Prostate gland (tissue), 2 donors: ENCODE measurements at regions not wholly inside any gene's neighbourhood (a gene's known extent, or its start where the extent isn't known, plus 50 kb on each side); places are given as distances from the start of the nearest gene placed in this dataset.

Source experiments
- DNase-seq: peaks from one replicate; pipeline ENCODE4 v3.0.0-alpha.2; 2019; ENCODE audit warnings: low spot score
- H3K27ac ChIP-seq, 2 donors: fragments of 200-600 bp; sonication (generic); 2 replicates each; pipeline ENCODE4 v1.5.1; 2017 to 2019
- H3K27me3 ChIP-seq: fragments of 200-600 bp; sonication (generic); replicated peaks from 2 replicates; pipeline ENCODE4 v1.5.1; 2019; ENCODE audit not compliant: insufficient read depth
- H3K36me3 ChIP-seq, 2 donors: fragments of 200-600 bp; sonication (generic); 1 replicate in 1 of 2; 2 replicates in 1 of 2; pipeline versions ENCODE4 v1.5.1 to v1.8.1; 2017 to 2019
- H3K4me1 ChIP-seq: fragments of 200-600 bp; sonication (generic); replicated peaks from 2 replicates; pipeline ENCODE4 v1.5.1; 2019
- H3K4me3 ChIP-seq, 2 donors: fragments of 200-600 bp; sonication (generic); 2 replicates each; pipeline ENCODE4 v1.5.1; 2017 to 2019
- H3K9me3 ChIP-seq: fragments of 200-600 bp; sonication (generic); 2 replicates; pipeline ENCODE4 v1.5.1; 2017
- POLR2A ChIP-seq: fragments of 450-650 bp; IDR thresholded peaks from one replicate; pipeline ENCODE4 v1.6.1; 2016; ENCODE audit warnings: antibody characterized with exemption, mild to moderate bottlenecking
- POLR2AphosphoS5 ChIP-seq: sonication (generic); formaldehyde crosslinking; IDR thresholded peaks from one replicate; pipeline ENCODE4 v1.6.1; 2017; ENCODE audit warnings: antibody characterized with exemption
- whole genome bisulfite sequencing: methylation state at CpG from one replicate; pipeline ENCODE4 v1.1.5; 2018; 5-methylcytosine and 5-hydroxymethylcytosine counted together
- intact Hi-C: fragments of 100-400 bp; cut with DNase I; formaldehyde crosslinking; loops from one replicate; pipeline ENCODE4 v1.14.2; 2022
- TF ChIP-seq, protein P1 (sequence below), 4 experiments: fragments of 200-600 bp in 2 of 4; fragments of 450-650 bp in 2 of 4; sonication (generic) in 2 of 4; IDR thresholded peaks; 1 replicate in 3 of 4; 2 replicates in 1 of 4; pipeline ENCODE4 v1.5.1; 2016 to 2019; ENCODE audit warnings: antibody characterized with exemption in 4 of 4, mild to moderate bottlenecking in 2 of 4, moderate library complexity in 2 of 4

DNA sequence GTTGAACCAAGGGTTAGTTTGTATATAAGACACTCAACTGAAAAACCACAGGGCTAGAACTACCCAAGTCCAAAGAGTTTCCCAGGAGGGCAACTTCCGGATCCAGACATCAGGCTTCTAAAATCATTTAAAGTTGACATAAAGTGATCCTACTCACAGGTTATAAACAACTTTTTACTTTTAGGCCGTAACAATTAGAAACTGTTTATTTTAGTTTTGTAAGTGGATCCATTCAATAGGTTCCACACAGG is 454.6 kb downstream of the MEIS1 start:
- H3K27me3 ChIP-seq, result no peaks in the 10 kb centered on the region
- intact Hi-C loops, result loop anchor here (5.0 to 10.0 kb wide), 4 partner anchors 192 to 765 kb away; no protein-coding TSS in a partner anchor
- H3K9me3 ChIP-seq, result no peaks in the 10 kb centered on the region
- H3K4me3 ChIP-seq, result no peak overlapping the region
- DNase-seq, result no peak
- H3K27ac ChIP-seq, result no peak overlapping the region
- TF ChIP-seq POLR2A (no peak), POLR2AphosphoS5 (no peak)
- TF ChIP-seq, protein P1, sequence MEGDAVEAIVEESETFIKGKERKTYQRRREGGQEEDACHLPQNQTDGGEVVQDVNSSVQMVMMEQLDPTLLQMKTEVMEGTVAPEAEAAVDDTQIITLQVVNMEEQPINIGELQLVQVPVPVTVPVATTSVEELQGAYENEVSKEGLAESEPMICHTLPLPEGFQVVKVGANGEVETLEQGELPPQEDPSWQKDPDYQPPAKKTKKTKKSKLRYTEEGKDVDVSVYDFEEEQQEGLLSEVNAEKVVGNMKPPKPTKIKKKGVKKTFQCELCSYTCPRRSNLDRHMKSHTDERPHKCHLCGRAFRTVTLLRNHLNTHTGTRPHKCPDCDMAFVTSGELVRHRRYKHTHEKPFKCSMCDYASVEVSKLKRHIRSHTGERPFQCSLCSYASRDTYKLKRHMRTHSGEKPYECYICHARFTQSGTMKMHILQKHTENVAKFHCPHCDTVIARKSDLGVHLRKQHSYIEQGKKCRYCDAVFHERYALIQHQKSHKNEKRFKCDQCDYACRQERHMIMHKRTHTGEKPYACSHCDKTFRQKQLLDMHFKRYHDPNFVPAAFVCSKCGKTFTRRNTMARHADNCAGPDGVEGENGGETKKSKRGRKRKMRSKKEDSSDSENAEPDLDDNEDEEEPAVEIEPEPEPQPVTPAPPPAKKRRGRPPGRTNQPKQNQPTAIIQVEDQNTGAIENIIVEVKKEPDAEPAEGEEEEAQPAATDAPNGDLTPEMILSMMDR (IDR thresholded peaks at IDR 0.05), result no peak
- no peaks in the 10 kb centered on the region for H3K4me1 ChIP-seq
- H3K36me3 ChIP-seq, result no peaks in the 10 kb centered on the region
- WGBS, result 40% methylated on average over 2 of the region's 2 CpGs

GRCh38 chr2:66890166-66890742 is 455.3 kb downstream of the MEIS1 start:
- Histone ChIP-seq H3K4me3 (no peak overlapping the region), H3K27me3 (no peaks in the 10 kb centered on the region), H3K27ac (no peak overlapping the region), H3K4me1 (no peaks in the 10 kb centered on the region), H3K9me3 (no peaks in the 10 kb centered on the region), H3K36me3 (no peaks in the 10 kb centered on the region)
- TF ChIP-seq POLR2A (no peak), POLR2AphosphoS5 (no peak)
- TF ChIP-seq, protein P1 (IDR thresholded peaks at IDR 0.05), result no peak
- no peak for DNase-seq
- intact Hi-C loops, result loop anchor here (10.0 kb wide), 1 partner anchor 955 kb away; no protein-coding TSS in a partner anchor

- Histone ChIP-seq H3K4me1 (no peaks in the 10 kb centered on the region), H3K27me3 (no peaks in the 10 kb centered on the region), H3K9me3 (no peaks in the 10 kb centered on the region), H3K36me3 (no peaks in the 10 kb centered on the region), H3K27ac (no peak overlapping the region), H3K4me3 (no peak overlapping the region)
- WGBS, result 97% methylated on average over 2 of the region's 2 CpGs
- DNase-seq, result no peak
- TF ChIP-seq POLR2A (no peak), POLR2AphosphoS5 (no peak)
- TF ChIP-seq, protein P1 (IDR thresholded peaks at IDR 0.05), result no peak
- intact Hi-C loops, result loop anchor here (10.0 kb wide), 1 partner anchor 950 kb away; no protein-coding TSS in a partner anchor
Observed at GRCh38 chr2:66895206-66895605, 460.3 kb downstream of the MEIS1 start.

DNA sequence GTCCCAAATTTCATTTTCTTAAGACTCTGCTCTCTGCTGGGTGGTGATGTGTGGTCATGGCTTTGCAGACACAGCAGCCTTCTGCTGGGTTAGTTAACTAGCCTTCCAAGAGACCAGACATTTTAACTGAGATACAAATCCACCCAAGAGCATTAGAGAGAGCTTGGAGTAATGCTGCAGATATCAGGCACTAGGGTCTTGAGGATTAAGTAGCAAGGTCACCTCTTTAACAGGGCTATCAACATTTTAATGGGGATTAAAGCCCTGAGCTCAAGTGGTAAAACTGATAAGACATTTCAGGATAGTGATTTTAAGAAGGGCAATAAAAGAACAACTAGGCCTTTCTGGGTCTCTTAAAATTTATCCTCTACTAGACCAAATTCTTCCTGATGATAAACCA is 461.2 kb downstream of the MEIS1 start:
- intact Hi-C loops, result loop anchor here (10.0 kb wide), 1 partner anchor 949 kb away; no protein-coding TSS in a partner anchor
- no peak overlapping the region for H3K27ac ChIP-seq
- no peaks in the 10 kb centered on the region for H3K4me1 ChIP-seq
- H3K9me3 ChIP-seq, result no peaks in the 10 kb centered on the region
- no peak for TF ChIP-seq POLR2AphosphoS5
- TF ChIP-seq, protein P1 (IDR thresholded peaks at IDR 0.05), result no peak
- TF ChIP-seq POLR2A, result no peak
- no peak overlapping the region for H3K4me3 ChIP-seq
- H3K27me3 ChIP-seq, result no peaks in the 10 kb centered on the region
- no peaks in the 10 kb centered on the region for H3K36me3 ChIP-seq
- no peak for DNase-seq

- H3K4me3 ChIP-seq, result no peak overlapping the region
- TF ChIP-seq, protein P1 (IDR thresholded peaks at IDR 0.05), result no peak
- TF ChIP-seq POLR2AphosphoS5, result peak; percentile 9
- no peak for TF ChIP-seq POLR2A
- H3K4me1 ChIP-seq, result no peaks in the 10 kb centered on the region
- DNase-seq, result no peak
- no peaks in the 10 kb centered on the region for H3K27me3 ChIP-seq
- H3K36me3 ChIP-seq, result no peaks in the 10 kb centered on the region
- 54% methylated on average over 1 of the region's 1 CpG for WGBS
- peak overlapping the region in 1 of 2 donors; percentile 10 for H3K27ac ChIP-seq
- H3K9me3 ChIP-seq, result no peaks in the 10 kb centered on the region
- intact Hi-C loops, result loop anchor here (10.0 kb wide), 1 partner anchor 948 kb away; no protein-coding TSS in a partner anchor
Observed at GRCh38 chr2:66897181-66897580, 462.3 kb downstream of the MEIS1 start.
